PC-9 (cell line): ENCODE measurements at regions not wholly inside any gene's neighbourhood (a gene's known extent, or its start where the extent isn't known, plus 50 kb on each side); places are given as distances from the start of the nearest gene placed in this dataset.

ENCODE experiments used
- BruUV-seq: library from RNA; stranded (reverse); fragments of 400-500 nt; replicated peaks from 2 replicates; lab custom pipeline; 2021; lab: Mats Ljungman, UMichigan
- CTCF ChIA-PET: fragments of 300-600 bp; sonication (Branson Sonifier 250); formaldehyde crosslinking; loops from one replicate; lab custom pipeline; 2022; ENCODE audit warnings: antibody characterized with exemption; lab: Charles Lee
- POLR2A ChIA-PET: fragments of 300-600 bp; sonication (Branson Sonifier 250); formaldehyde crosslinking; loops from one replicate; lab custom pipeline; 2022; ENCODE audit warnings: antibody characterized with exemption; ENCODE audit not compliant: unreplicated experiment; lab: Charles Lee
- DNase-seq, 2 experiments: peaks; one replicate each; pipeline versions ENCODE4 v3.0.0 to v3.0.0-alpha.2; 2015 to 2022; ENCODE audit warnings: mixed read lengths in 1 of 2
- H2AFZ ChIP-seq: fragments of 200-600 bp; sonication (generic); 2 replicates; pipeline ENCODE4 v1.8.1; 2017; ENCODE audit warnings: antibody characterized with exemption
- H3F3A ChIP-seq: fragments of 200-600 bp; sonication (generic); 2 replicates; pipeline ENCODE4 v1.8.1; 2017; ENCODE audit warnings: antibody characterized with exemption, mild to moderate bottlenecking, low read depth; ENCODE audit not compliant: insufficient read depth
- H3K27ac ChIP-seq: fragments of 200-600 bp; sonication (generic); 2 replicates; pipeline ENCODE4 v1.6.1; 2016; ENCODE audit warnings: mixed run types
- H3K27me3 ChIP-seq: fragments of 200-600 bp; sonication (generic); 2 replicates; pipeline ENCODE4 v1.6.1; 2016; ENCODE audit warnings: low read depth, mixed run types; ENCODE audit not compliant: insufficient read depth
- H3K36me3 ChIP-seq: fragments of 200-600 bp; sonication (generic); 2 replicates; pipeline ENCODE4 v1.6.1; 2016; ENCODE audit warnings: low read depth, mixed run types
- H3K4me1 ChIP-seq: fragments of 200-600 bp; sonication (generic); replicated peaks from 2 replicates; pipeline ENCODE4 v1.6.1; 2016; ENCODE audit warnings: mixed run types; ENCODE audit not compliant: insufficient read depth
- H3K4me2 ChIP-seq: fragments of 200-600 bp; sonication (generic); 2 replicates; pipeline ENCODE4 v1.6.1; 2017; ENCODE audit warnings: mixed run types
- H3K4me3 ChIP-seq: fragments of 200-600 bp; sonication (generic); 2 replicates; pipeline ENCODE4 v1.6.1; 2016; ENCODE audit warnings: mixed run types
- H3K79me2 ChIP-seq: fragments of 200-600 bp; sonication (generic); 2 replicates; pipeline ENCODE4 v1.6.1; 2017; ENCODE audit warnings: low read depth, mixed run types
- H3K9me2 ChIP-seq: fragments of 200-600 bp; sonication (generic); 2 replicates; pipeline ENCODE4 v1.8.1; 2017; ENCODE audit warnings: mild to moderate bottlenecking; ENCODE audit not compliant: insufficient read depth
- H3K9me3 ChIP-seq: fragments of 200-600 bp; sonication (generic); 2 replicates; pipeline ENCODE4 v1.8.1; 2016; ENCODE audit warnings: low read depth; ENCODE audit not compliant: insufficient read depth
- H4K20me1 ChIP-seq: fragments of 200-600 bp; sonication (generic); 2 replicates; pipeline ENCODE4 v1.8.1; 2017; ENCODE audit not compliant: insufficient read depth
- EZH2 ChIP-seq: fragments of 200-600 bp; sonication (generic); IDR thresholded peaks from 2 replicates; pipeline ENCODE4 v1.8.0; 2017; ENCODE audit warnings: antibody characterized with exemption, low read depth
- intact Hi-C: fragments of 100-400 bp; cut with micrococcal nuclease; formaldehyde crosslinking; loops from one replicate; pipeline ENCODE4 v1.10.0; 2022; ENCODE audit not compliant: unreplicated experiment
- TF ChIP-seq, protein P1 (sequence below): fragments of 200-600 bp; sonication (generic); conservative IDR thresholded peaks from 2 replicates; pipeline ENCODE4 v1.6.1; 2017; ENCODE audit warnings: mixed run types, antibody characterized with exemption, mild to moderate bottlenecking, moderate library complexity

DNA sequence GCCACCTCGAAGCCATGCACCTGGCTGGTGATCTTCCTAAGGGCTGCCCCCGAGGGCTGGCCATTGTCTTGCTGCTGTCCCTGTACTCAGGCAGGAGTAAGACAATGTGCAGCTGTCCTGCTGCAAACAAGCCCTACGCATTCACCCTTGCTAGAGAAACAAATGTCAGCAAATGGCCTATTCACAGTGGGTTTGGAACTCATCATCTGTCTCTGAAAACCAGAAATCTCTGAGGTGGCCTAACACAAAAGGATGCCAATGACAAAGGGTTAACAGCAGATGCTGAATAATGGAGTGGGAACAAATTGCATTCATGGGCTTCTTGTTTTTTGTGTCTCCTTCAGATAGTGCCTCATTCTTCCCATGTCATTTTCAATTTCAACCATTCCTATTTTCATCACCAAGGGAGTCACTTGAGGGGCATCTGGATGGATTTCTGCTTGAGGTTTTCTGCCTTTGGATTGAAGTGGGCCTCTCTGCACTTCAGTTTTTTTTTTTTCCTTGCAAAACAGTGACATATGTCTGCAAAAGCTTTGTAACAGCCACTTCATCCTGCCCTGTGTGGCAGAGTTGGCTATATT lies 261.6 kb upstream of the VLDLR start:
- CTCF ChIA-PET = no interaction called here
- H3K79me2 ChIP-seq = no peaks in the 10 kb centered on the region
- no peak overlapping the region for H3K4me2 ChIP-seq
- H3F3A ChIP-seq = no peaks in the 10 kb centered on the region
- H3K4me1 ChIP-seq = no peaks in the 10 kb centered on the region
- H3K36me3 ChIP-seq = no peaks in the 10 kb centered on the region
- POLR2A ChIA-PET = no interaction called here
- no peaks in the 10 kb centered on the region for H3K9me3 ChIP-seq
- no peaks in the 10 kb centered on the region for H3K9me2 ChIP-seq
- H3K27ac ChIP-seq = no peak overlapping the region
- no TSS peak for BruUV-seq
- DNase-seq = no peak
- intact Hi-C loops = loop anchor here (5.0 kb wide), 1 partner anchor 342 kb away; no protein-coding TSS in a partner anchor
- no peak overlapping the region for H2AFZ ChIP-seq
- no peak overlapping the region for H3K4me3 ChIP-seq
- H3K27me3 ChIP-seq = no peaks in the 10 kb centered on the region
- no peaks in the 10 kb centered on the region for H4K20me1 ChIP-seq
- no peak for TF ChIP-seq EZH2
- TF ChIP-seq, protein P1, sequence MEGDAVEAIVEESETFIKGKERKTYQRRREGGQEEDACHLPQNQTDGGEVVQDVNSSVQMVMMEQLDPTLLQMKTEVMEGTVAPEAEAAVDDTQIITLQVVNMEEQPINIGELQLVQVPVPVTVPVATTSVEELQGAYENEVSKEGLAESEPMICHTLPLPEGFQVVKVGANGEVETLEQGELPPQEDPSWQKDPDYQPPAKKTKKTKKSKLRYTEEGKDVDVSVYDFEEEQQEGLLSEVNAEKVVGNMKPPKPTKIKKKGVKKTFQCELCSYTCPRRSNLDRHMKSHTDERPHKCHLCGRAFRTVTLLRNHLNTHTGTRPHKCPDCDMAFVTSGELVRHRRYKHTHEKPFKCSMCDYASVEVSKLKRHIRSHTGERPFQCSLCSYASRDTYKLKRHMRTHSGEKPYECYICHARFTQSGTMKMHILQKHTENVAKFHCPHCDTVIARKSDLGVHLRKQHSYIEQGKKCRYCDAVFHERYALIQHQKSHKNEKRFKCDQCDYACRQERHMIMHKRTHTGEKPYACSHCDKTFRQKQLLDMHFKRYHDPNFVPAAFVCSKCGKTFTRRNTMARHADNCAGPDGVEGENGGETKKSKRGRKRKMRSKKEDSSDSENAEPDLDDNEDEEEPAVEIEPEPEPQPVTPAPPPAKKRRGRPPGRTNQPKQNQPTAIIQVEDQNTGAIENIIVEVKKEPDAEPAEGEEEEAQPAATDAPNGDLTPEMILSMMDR = no peak

DNA sequence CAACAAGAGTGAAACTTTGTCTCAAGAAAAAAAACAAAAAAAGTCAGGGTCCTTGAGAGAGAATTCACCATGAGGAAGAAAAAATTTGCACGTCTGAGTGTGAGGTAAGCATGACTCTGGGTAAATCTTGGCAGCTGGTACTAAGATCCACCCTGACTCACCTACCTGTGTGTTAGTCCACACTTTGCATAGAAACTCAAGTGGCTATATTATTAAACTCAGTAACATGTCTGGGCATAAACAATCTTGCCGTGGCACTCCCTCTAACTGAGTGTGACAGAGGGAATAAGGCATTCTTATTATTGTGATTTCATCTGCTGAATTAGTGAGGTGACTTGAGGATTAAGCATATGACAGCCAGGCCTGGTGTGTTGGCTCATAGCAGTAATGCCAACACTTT lies 259.4 kb upstream of the VLDLR start:
- Histone ChIP-seq H3K4me3 (no peak overlapping the region), H3K4me2 (no peak overlapping the region), H3K27ac (no peak overlapping the region), H3K79me2 (no peaks in the 10 kb centered on the region), H3K9me3 (no peaks in the 10 kb centered on the region), H3K27me3 (no peaks in the 10 kb centered on the region), H3K36me3 (no peaks in the 10 kb centered on the region), H3F3A (no peaks in the 10 kb centered on the region), H2AFZ (no peak overlapping the region), H3K9me2 (no peaks in the 10 kb centered on the region), H4K20me1 (no peaks in the 10 kb centered on the region), H3K4me1 (no peaks in the 10 kb centered on the region)
- no TSS peak for BruUV-seq
- DNase-seq = no peak
- intact Hi-C loops = loop anchor here (5.0 kb wide), 1 partner anchor 340 kb away; no protein-coding TSS in a partner anchor
- TF ChIP-seq, protein P1 = no peak
- no peak for TF ChIP-seq EZH2
- POLR2A ChIA-PET = no interaction called here
- CTCF ChIA-PET = no interaction called here

DNA sequence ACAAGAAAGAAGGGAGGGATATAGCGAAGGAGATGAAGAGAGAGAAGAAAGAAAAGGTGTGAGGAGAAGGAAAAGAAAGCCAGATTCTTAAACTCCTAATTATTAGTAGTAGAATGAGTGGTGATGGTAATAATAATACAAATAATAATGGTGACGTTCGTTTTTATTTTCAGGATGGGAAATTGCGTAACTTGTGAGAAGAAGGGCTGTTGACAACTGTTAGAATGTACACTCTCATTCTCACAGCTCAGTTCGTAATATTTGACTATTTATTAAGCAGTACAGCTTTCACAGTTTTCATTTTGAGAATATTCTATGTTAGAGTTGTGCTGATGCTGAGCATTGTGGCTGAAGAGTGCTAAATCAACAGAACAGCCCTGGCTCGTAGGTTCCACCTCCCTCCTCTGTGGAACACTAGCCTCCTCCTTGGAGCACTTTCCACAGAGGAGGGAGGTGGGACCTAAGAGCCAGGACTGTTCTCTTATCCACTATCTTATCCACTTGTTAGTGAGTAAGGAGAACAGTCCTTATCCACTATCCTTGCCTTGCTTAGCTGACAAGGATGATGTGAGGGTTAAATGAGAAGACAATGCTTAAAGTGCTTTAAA lies 258.3 kb upstream of the VLDLR start:
- Histone ChIP-seq H3K27me3 (no peaks in the 10 kb centered on the region), H3K4me3 (no peak overlapping the region), H3K36me3 (no peaks in the 10 kb centered on the region), H3K79me2 (no peaks in the 10 kb centered on the region), H3F3A (no peaks in the 10 kb centered on the region), H3K4me2 (no peak overlapping the region), H4K20me1 (no peaks in the 10 kb centered on the region), H3K27ac (no peak overlapping the region), H2AFZ (no peak overlapping the region), H3K9me2 (no peaks in the 10 kb centered on the region), H3K4me1 (no peaks in the 10 kb centered on the region), H3K9me3 (no peaks in the 10 kb centered on the region)
- intact Hi-C loops = loop anchor here (5.0 kb wide), 1 partner anchor 339 kb away; no protein-coding TSS in a partner anchor
- ChIA-PET CTCF (no interaction called here), POLR2A (no interaction called here)
- TF ChIP-seq, protein P1 = no peak
- no peak for TF ChIP-seq EZH2
- DNase-seq = no peak
- BruUV-seq = no TSS peak
